ENCODE measurements at regions not wholly inside any gene's neighbourhood (a gene's known extent, or its start where the extent isn't known, plus 50 kb on each side); places are given as distances from the start of the nearest gene placed in this dataset.

- TF ChIP-seq POLR2A (IDR thresholded peaks at IDR 0.05; ENCODE audit: low read depth, low read length), result no peak
- no peak for TF ChIP-seq CTCF (IDR thresholded peaks at IDR 0.05; ENCODE audit: extremely low read depth in 1 of 2, insufficient read depth in 1 of 2, low read depth in 1 of 2, low read length in 2 of 2)
- no peak for TF ChIP-seq POLR2AphosphoS5 (IDR thresholded peaks at IDR 0.05; ENCODE audit: insufficient read depth, low read depth, low read length)
- no peak for TF ChIP-seq GATA2 (IDR thresholded peaks at IDR 0.05; ENCODE audit: insufficient read depth, insufficient read length, low read depth, low read length)
- no peak for TF ChIP-seq EZH2 (IDR thresholded peaks at IDR 0.05; ENCODE audit: borderline replicate concordance, low read depth, low read length, severe bottlenecking)
Observed at GRCh38 chr11:81342966-81343365, 1390.7 kb downstream of the FAM181B start.
